A673 (cell line): ENCODE measurements at regions not wholly inside any gene's neighbourhood (a gene's known extent, or its start where the extent isn't known, plus 50 kb on each side); places are given as distances from the start of the nearest gene placed in this dataset.
A peak's percentile ranks its signal among the peaks of the same experiment; 100 is the strongest.

Experiments used
- BruUV-seq: library from RNA; stranded (reverse); fragments of 400-500 nt; replicated peaks from 2 replicates; lab custom pipeline; 2021; lab: Mats Ljungman, UMichigan
- CTCF ChIA-PET: fragments of 300-600 bp; sonication (Branson Sonifier 250); formaldehyde crosslinking; loops from one replicate; lab custom pipeline; 2022; ENCODE audit warnings: antibody characterized with exemption; lab: Charles Lee
- POLR2A ChIA-PET: fragments of 300-600 bp; sonication (Branson Sonifier 250); formaldehyde crosslinking; loops from one replicate; lab custom pipeline; 2022; ENCODE audit warnings: antibody characterized with exemption; ENCODE audit not compliant: low non-redundant PET; lab: Charles Lee
- DNase-seq: peaks from one replicate; pipeline ENCODE4 v3.0.0-alpha.2; 2015; ENCODE audit warnings: low spot score
- H3K27ac ChIP-seq: fragments of 200-600 bp; sonication (generic); 2 replicates; pipeline ENCODE4 v1.5.1; 2016; ENCODE audit warnings: mixed run types, low read depth, mild to moderate bottlenecking, mixed read lengths, antibody characterized with exemption, low read length; ENCODE audit not compliant: poor library complexity, severe bottlenecking
- H3K27me3 ChIP-seq: fragments of 200-600 bp; sonication (generic); replicated peaks from 2 replicates; pipeline ENCODE4 v1.6.1; 2017; ENCODE audit warnings: mixed run types, low read depth, mild to moderate bottlenecking, mixed read lengths, antibody characterized with exemption, low read length; ENCODE audit not compliant: insufficient read depth, poor library complexity
- H3K36me3 ChIP-seq: fragments of 200-600 bp; sonication (generic); 2 replicates; pipeline ENCODE4 v1.6.1; 2016; ENCODE audit warnings: mixed run types, mild to moderate bottlenecking, mixed read lengths, antibody characterized with exemption, low read length; ENCODE audit not compliant: insufficient read depth, poor library complexity, severe bottlenecking
- H3K4me1 ChIP-seq: fragments of 200-600 bp; sonication (generic); 2 replicates; pipeline ENCODE4 v1.6.1; 2017; ENCODE audit warnings: mixed run types, mild to moderate bottlenecking, mixed read lengths, antibody characterized with exemption, low read length; ENCODE audit not compliant: insufficient read depth, poor library complexity, severe bottlenecking
- H3K4me3 ChIP-seq: fragments of 200-600 bp; sonication (generic); 2 replicates; pipeline ENCODE4 v1.5.1; 2016; ENCODE audit warnings: low read depth, mixed run types, mild to moderate bottlenecking, mixed read lengths, low read length; ENCODE audit not compliant: poor library complexity, severe bottlenecking
- H3K9me3 ChIP-seq: fragments of 200-600 bp; sonication (generic); 2 replicates; pipeline ENCODE4 v1.6.1; 2016; ENCODE audit warnings: mixed run types, low read depth, mild to moderate bottlenecking, mixed read lengths, antibody characterized with exemption, low read length; ENCODE audit not compliant: poor library complexity, severe bottlenecking
- CTCF ChIP-seq: fragments of 300-800, 200-600 bp; sonication (generic); conservative IDR thresholded peaks from 2 replicates; pipeline ENCODE4 v1.5.1; 2017; ENCODE audit warnings: low read depth, mild to moderate bottlenecking, antibody characterized with exemption, low read length, moderate library complexity, mixed read lengths
- EZH2 ChIP-seq: fragments of 200-600 bp; sonication (generic); IDR thresholded peaks from 2 replicates; pipeline ENCODE4 v1.6.1; 2017; ENCODE audit warnings: borderline replicate concordance, low read depth, mild to moderate bottlenecking, mixed read lengths, antibody characterized with exemption, low read length; ENCODE audit not compliant: poor library complexity, severe bottlenecking
- intact Hi-C: fragments of 100-400 bp; cut with micrococcal nuclease; formaldehyde crosslinking; loops from one replicate; pipeline ENCODE4 v1.10.0; 2022; ENCODE audit not compliant: unreplicated experiment

GRCh38 chr14:39673270-39673711 lies 241.1 kb upstream of the FBXO33 start:
- no peaks in the 10 kb centered on the region for H3K27me3 ChIP-seq
- H3K36me3 ChIP-seq, result no peaks in the 10 kb centered on the region
- no peak for TF ChIP-seq CTCF
- no peak for TF ChIP-seq EZH2
- no peaks in the 10 kb centered on the region for H3K9me3 ChIP-seq
- H3K27ac ChIP-seq, result no peak overlapping the region
- POLR2A ChIA-PET, result no interaction called here
- DNase-seq, result peak; percentile 70
- H3K4me1 ChIP-seq, result peaks cover 12% of the 10 kb centered on the region
- no peak overlapping the region for H3K4me3 ChIP-seq
- intact Hi-C loops, result no loop called here
- CTCF ChIA-PET, result no interaction called here
- BruUV-seq, result no TSS peak

GRCh38 chr14:39668449-39668848 lies 236.2 kb upstream of the FBXO33 start:
- Histone ChIP-seq H3K27ac (no peak overlapping the region), H3K4me1 (peaks cover 23% of the 10 kb centered on the region), H3K4me3 (no peak overlapping the region), H3K36me3 (no peaks in the 10 kb centered on the region), H3K9me3 (no peaks in the 10 kb centered on the region), H3K27me3 (no peaks in the 10 kb centered on the region)
- intact Hi-C loops, result no loop called here
- POLR2A ChIA-PET, result no interaction called here
- BruUV-seq, result no TSS peak
- CTCF ChIA-PET, result no interaction called here
- no peak for DNase-seq
- no peak for TF ChIP-seq EZH2

GRCh38 chr14:39666386-39666785 lies 234.2 kb upstream of the FBXO33 start:
- Histone ChIP-seq H3K4me3 (no peak overlapping the region), H3K9me3 (no peaks in the 10 kb centered on the region), H3K27ac (no peak overlapping the region), H3K27me3 (no peaks in the 10 kb centered on the region), H3K4me1 (peaks cover 14% of the 10 kb centered on the region), H3K36me3 (no peaks in the 10 kb centered on the region)
- no peak for TF ChIP-seq CTCF
- POLR2A ChIA-PET, result no interaction called here
- CTCF ChIA-PET, result interaction anchor here (0.6 kb wide), 1 partner anchor 14 kb away, joined by 7 read pairs; no protein-coding TSS in a partner anchor
- intact Hi-C loops, result no loop called here
- no peak for DNase-seq
- no TSS peak for BruUV-seq

- TF ChIP-seq EZH2 (no peak), CTCF (no peak)
- intact Hi-C loops, result no loop called here
- H3K27me3 ChIP-seq, result no peaks in the 10 kb centered on the region
- no peaks in the 10 kb centered on the region for H3K9me3 ChIP-seq
- CTCF ChIA-PET, result no interaction called here
- H3K4me3 ChIP-seq, result no peak overlapping the region
- POLR2A ChIA-PET, result no interaction called here
- H3K27ac ChIP-seq, result no peak overlapping the region
- no peaks in the 10 kb centered on the region for H3K36me3 ChIP-seq
- no TSS peak for BruUV-seq
- peaks cover 14% of the 10 kb centered on the region for H3K4me1 ChIP-seq
- DNase-seq, result peak; percentile 41
These were observed 232.8 kb upstream of the FBXO33 start for GRCh38 chr14:39665075-39665475.
